ENCODE measurements at regions not wholly inside any gene's neighbourhood (a gene's known extent, or its start where the extent isn't known, plus 50 kb on each side); places are given as distances from the start of the nearest gene placed in this dataset.
"Not testable (repeated sequence)": the region's sequence is repeated elsewhere in the genome, so short reads cannot be mapped to it uniquely, and the experiment has no call there.

GRCh38 chr18:77373730-77374445 lies 124.2 kb downstream of the GALR1 start:
- no peak for DNase-seq

GRCh38 chr18:77374446-77374805 lies 124.8 kb downstream of the GALR1 start:
- DNase-seq: no peak

GRCh38 chr18:77376043-77376732 lies 126.5 kb downstream of the GALR1 start:
- no peak for DNase-seq

GRCh38 chr18:77376733-77377094 lies 127.1 kb downstream of the GALR1 start:
- DNase-seq: no peak

- DNase-seq: no peak
Observed at GRCh38 chr18:77377813-77378212, 128.2 kb downstream of the GALR1 start.

DNA sequence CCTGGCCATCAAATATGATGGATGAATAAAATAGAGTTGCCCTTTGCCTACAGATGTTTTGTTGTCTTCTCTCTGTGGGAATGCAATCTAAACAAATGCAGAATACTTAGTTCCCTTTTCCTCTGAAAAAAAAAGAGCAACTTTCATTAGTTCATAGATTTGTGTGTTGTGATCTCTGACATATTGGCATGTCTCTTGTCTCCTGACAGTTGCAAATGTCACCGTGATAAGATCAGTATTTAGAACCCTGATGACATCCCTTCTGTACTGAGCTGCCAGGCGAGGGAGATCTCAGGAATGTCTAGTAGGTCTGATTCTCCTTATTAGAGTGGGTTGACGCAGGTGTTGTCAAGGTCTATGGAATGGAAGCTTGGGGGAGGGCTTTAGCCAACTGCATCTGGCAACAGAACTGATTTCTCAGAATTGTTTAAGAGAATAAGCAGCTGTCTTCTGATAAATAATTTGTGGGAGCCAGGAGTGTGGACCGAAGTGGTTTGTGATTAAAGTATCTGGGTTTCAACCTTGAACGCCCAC lies 130.4 kb downstream of the GALR1 start:
- DNase-seq: no peak

DNA sequence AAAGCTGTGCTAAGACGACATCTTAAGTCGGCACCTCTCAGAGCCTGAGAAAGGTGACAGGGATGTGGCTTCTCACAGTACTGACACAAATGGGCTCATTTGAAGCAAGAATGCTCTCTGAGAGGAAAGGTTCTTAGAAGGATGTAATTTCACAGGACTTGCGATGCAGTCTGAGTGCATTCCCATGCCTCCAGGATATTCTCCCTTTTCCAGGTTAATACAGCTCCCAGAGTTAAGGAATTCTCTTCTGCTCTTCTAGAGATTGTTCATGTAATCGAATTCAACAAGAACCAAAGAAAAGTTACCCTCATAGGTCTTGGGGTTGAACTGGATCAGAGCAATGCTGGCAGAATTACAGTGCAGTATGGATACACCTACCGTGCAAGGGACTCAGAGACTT lies 131.0 kb downstream of the GALR1 start:
- DNase-seq: no peak

- no peak for DNase-seq
Observed at GRCh38 chr18:77392321-77392720, 142.7 kb downstream of the GALR1 start.

- DNase-seq: no peak
Observed at GRCh38 chr18:77393519-77393918, 143.9 kb downstream of the GALR1 start.

DNA sequence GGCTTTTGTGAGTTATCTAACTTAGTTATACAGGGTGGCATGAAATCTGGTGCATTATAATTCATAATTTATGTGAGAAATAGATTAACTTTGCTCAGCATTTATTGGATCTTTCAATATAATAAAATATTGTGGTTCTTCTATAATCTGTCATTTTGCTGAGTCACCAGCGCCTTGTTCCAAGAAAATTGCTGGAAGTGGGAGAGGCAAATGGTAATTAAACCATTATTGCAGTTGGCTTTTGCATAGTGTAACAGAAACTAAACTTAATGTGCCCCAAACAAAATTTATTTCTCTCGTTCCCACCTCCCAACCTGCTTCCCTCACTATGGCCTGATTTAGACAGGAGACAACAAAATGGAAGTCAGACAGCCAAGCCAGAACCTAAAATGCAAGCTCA lies 146.3 kb downstream of the GALR1 start:
- DNase-seq: no peak

GRCh38 chr18:77397056-77397455 lies 147.4 kb downstream of the GALR1 start:
- DNase-seq: no peak

DNA sequence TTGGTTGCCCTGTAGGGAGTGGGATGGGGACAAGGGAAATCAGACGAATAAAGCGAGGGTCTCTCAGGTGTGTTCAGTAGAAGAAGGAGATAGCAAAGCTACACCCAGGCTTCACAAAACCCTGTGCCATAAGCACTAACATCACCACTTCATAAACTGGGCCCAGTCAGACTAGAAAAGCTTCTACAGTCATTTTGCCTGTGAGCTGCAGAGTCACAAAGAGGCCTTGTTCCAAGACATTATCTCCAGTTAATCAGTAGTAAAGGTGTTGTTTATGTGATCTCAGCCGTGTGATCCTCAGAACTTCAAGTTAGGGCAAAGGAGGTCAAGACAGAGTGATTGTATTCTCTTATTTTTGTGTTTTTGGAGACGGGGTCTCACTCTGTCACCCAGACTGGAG lies 148.0 kb downstream of the GALR1 start:
- no peak for DNase-seq

- DNase-seq: no peak
Observed at GRCh38 chr18:77400561-77400960, 150.9 kb downstream of the GALR1 start.

- DNase-seq: no peak
Observed at GRCh38 chr18:77401173-77401572, 151.5 kb downstream of the GALR1 start.

- no peak for DNase-seq
Observed at GRCh38 chr18:77403969-77404535, 154.4 kb downstream of the GALR1 start.

DNA sequence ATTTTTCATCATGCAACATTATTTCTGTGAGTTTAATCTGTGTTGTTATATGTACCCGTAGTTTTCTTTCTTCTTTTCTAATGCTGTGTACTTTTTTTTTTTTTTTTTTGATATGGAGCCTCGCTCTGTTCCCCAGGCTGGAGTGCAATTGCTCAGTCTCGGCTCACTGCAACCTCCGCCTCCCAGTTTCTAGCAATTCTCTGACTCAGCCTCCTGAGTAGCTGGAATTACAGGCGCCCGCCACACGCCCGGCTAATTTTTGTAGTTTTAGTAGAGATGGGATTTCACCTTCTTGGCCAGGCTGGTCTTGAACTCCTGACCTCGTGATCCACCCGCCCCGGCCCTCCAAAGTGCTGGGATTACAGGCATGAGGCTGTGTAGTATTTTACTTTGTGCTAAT lies 155.4 kb downstream of the GALR1 start:
- no peak for DNase-seq

DNA sequence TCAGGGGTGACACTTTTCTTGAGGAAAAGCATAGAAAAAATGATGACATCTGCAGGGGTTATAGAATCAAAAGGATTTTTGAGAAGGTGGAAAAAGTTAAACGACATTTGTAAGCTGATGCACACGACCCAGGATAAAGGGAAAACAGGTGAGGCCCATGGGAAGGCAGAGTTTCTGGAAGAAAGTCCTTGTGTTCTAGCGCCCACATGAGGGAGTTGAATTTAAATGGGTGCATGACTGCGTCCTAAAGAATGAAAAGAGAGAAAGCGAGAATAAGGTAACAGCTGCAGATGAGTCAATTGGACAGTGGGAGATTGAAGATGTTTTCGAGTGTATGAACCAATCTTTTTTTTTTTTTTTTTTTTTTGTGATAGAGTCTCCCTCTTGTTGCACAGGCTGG lies 158.1 kb downstream of the GALR1 start:
- DNase-seq: no peak

- not testable (repeated sequence) for DNase-seq
Observed at GRCh38 chr18:77421546-77421945, 171.9 kb downstream of the GALR1 start.

DNA sequence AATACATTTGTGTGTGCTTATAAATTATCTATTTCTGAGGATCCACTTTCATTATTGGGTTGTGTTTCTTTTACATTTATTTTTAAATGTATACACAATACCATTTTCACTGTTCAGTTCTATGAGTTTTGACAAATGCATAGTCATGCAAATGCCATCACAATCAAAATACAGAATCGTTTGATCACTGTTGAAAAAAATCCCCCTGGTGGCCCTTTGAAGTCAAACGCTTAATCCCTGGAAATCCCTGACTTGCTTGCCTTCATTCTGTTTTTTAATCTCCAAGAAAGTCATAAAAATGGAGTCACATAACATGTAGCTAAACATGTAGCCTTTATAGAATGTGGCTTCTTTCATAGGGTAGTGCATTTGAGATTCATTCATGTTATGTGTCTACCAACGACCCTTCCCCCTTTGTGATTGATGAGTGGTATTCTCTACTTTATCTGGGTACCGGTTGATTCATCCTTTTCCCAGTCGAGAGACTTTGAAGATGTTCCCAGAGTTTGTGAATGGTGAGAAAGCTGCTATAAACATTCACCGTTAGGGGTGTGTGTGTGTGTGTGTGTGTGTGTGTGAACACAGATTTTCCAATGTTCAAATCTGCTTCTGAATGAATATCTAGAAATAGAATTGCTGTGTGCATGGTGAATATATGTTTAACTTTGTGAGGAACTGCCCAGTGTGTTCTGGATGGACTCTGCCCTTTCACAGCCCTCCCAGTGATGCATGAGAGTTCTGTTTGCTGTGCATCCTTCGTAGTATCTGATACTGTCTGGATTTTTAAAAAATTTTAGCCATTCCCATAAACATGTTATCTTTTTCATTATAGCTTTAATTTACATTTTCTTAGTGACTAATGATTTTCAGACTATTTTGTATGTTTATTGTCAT lies 173.6 kb downstream of the GALR1 start:
- no peak for DNase-seq

- no peak for DNase-seq
Observed at GRCh38 chr18:77433076-77433475, 183.4 kb downstream of the GALR1 start.

GRCh38 chr18:77439888-77440287 lies 190.2 kb downstream of the GALR1 start:
- DNase-seq: no peak

DNA sequence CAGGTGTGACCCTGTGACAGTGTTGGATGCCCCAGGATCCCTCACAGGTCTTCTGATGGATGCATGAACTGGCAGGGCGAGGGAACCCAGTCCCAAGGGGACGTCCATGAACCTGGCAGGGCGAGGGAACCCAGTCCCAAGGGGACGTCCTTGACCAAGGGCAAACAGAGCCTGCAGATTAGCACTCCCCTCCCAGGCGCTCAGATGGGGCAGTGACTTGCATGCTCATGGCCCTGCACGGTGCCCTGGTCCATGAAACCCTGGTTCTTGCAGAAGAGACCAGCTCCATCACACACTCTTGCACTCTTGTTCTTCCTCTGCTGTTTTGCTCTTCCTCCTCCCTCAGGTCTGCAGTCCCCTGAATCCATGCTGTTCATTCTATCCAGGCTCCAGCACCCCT lies 192.7 kb downstream of the GALR1 start:
- no peak for DNase-seq

DNA sequence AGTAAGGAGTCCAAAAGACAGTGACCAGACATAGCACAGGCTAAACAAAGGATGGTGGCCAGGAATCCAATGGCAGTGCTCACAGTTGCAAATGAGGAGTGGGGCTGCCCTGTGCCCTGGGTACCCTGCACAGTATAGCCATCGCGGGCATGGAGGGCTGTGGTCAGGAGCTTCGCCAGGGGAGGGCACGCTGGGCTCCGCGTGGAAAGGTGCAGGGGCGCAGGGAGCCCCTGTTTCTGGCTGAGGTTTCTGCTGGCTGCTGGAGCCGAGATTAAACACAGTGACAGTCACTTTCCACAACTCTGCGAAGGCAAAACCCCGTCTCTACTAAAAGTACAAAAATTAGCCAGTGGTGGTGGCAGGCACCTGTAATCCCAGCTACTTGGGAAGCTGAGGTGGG lies 194.7 kb downstream of the GALR1 start:
- DNase-seq: no peak
